ENCODE measurements at regions not wholly inside any gene's neighbourhood (a gene's known extent, or its start where the extent isn't known, plus 50 kb on each side); places are given as distances from the start of the nearest gene placed in this dataset.

DNA sequence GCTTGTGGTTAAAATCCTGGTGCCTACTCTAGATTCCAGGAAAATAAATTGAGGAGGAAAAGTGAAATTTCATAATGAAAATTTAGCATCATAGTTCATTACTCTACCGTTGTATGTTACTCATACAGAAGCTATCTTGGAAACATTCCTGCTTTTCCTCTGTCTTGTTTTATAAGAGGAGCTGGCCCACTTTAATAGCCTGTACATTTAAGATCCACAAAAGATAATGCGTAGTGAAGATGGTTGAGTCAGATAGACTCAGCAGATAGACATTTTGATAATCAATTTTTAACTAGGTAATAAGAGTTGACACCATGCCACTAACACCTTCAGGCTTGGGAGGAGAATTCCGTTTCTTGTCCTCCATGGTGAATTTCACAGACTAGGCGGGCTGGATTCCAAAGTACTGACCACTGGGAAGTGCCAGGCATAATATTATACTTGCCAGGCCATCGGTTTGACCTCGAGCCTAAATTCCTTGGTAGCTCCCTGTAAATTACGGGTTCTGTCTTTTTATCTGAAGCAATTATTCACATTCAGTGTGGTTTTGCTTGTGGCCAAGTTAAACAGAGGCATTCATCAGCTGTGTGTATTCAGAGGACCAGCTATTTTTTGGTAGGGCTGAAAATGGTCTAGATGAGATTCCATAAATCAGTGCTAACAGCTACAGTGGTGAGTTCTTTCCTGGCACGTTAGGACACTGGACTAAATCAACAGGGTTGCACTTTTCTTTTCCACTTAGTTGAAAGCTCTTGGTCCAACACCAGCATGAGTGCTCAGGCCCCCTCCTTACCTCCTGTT lies 111.9 kb upstream of the KAZN start:
- H3K4me3 ChIP-seq (replicated peaks; ENCODE audit: low read depth, low read length): no peak overlapping the region
- DNase-seq (ENCODE audit: extremely low read depth, insufficient read length): no peak

DNA sequence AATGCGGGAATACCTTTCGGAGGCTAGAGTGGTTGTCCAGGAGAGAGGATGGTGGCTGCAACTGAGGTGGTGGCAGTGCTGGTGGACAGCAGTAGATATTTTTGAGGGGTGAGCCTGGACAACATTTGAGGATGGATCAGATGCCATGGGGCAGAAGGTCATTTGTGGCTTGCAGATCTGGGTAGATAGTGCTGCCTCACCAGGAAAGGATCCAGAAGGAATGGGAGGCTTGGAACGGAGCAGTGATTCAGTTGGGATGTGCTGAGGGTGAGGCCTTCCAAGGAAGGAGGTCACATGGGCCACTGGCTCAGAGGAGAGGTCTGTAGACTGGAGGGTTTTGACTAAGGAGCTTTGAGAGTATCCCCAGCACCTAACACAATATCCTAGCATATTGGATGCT lies 110.8 kb upstream of the KAZN start:
- no peak overlapping the region for H3K4me3 ChIP-seq (replicated peaks; ENCODE audit: low read depth, low read length)
- TF ChIP-seq, protein P1, sequence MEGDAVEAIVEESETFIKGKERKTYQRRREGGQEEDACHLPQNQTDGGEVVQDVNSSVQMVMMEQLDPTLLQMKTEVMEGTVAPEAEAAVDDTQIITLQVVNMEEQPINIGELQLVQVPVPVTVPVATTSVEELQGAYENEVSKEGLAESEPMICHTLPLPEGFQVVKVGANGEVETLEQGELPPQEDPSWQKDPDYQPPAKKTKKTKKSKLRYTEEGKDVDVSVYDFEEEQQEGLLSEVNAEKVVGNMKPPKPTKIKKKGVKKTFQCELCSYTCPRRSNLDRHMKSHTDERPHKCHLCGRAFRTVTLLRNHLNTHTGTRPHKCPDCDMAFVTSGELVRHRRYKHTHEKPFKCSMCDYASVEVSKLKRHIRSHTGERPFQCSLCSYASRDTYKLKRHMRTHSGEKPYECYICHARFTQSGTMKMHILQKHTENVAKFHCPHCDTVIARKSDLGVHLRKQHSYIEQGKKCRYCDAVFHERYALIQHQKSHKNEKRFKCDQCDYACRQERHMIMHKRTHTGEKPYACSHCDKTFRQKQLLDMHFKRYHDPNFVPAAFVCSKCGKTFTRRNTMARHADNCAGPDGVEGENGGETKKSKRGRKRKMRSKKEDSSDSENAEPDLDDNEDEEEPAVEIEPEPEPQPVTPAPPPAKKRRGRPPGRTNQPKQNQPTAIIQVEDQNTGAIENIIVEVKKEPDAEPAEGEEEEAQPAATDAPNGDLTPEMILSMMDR (IDR thresholded peaks at IDR 0.05; ENCODE audit: insufficient read depth, low read length, poor library complexity, severe bottlenecking): no peak
- no peak for DNase-seq (ENCODE audit: extremely low read depth, insufficient read length)
- H3K27me3 ChIP-seq (replicated peaks; ENCODE audit: control insufficient read depth, insufficient read depth, low read length): no peaks in the 10 kb centered on the region
- no peaks in the 10 kb centered on the region for H3K36me3 ChIP-seq (ENCODE audit: control insufficient read depth, insufficient read depth, low read length)

More for the DNA sequence above, 111.9 kb upstream of the KAZN start:
- TF ChIP-seq, protein P1 (IDR thresholded peaks at IDR 0.05; ENCODE audit: insufficient read depth, low read length, poor library complexity, severe bottlenecking): no peak
- Histone ChIP-seq H3K36me3 (ENCODE audit: control insufficient read depth, insufficient read depth, low read length) (no peaks in the 10 kb centered on the region), H3K27me3 (replicated peaks; ENCODE audit: control insufficient read depth, insufficient read depth, low read length) (no peaks in the 10 kb centered on the region)

DNA sequence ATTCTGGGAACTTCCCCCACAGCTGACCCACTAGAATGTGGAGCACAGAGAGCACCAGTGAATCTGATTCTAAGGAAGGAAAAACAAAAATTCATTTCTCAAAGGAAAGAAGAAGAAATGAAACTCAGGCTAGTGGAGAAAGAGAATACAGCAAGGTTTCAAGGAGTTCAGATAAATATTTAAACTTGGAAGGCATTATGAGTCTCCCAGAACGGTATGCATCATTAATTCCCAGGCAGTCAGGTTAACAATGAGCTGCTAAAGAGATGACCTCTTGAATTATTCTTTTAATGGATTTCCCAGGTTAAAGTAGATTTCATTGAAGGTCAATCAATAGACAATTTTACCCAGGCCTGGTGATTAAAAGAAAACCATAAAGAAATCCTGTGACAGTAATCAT lies 103.6 kb upstream of the KAZN start:
- Histone ChIP-seq H3K4me3 (replicated peaks; ENCODE audit: low read depth, low read length) (no peak overlapping the region), H3K36me3 (ENCODE audit: control insufficient read depth, insufficient read depth, low read length) (no peaks in the 10 kb centered on the region), H3K27me3 (replicated peaks; ENCODE audit: control insufficient read depth, insufficient read depth, low read length) (no peaks in the 10 kb centered on the region)
- TF ChIP-seq, protein P1 (IDR thresholded peaks at IDR 0.05; ENCODE audit: insufficient read depth, low read length, poor library complexity, severe bottlenecking): no peak
- no peak for DNase-seq (ENCODE audit: extremely low read depth, insufficient read length)

DNA sequence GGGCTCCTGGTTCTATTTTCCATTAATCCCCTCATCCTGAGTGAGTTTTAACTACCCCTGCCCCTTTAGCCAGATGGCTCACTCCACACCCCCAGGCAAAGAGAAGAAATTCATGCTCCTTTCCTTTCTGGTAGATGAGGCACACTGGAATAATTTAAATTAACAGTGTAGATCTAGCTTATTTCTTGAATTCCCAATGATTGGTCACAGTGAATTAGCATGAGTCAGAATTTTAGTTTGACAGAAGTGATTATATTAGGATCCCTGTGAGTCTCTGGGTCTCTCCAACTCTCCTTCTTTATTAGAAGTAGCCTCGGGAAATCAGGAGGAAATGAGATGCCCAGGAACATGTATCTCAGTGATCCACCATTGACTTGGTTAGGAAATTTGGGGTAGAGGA lies 103.1 kb upstream of the KAZN start:
- Histone ChIP-seq H3K36me3 (ENCODE audit: control insufficient read depth, insufficient read depth, low read length) (no peaks in the 10 kb centered on the region), H3K27me3 (replicated peaks; ENCODE audit: control insufficient read depth, insufficient read depth, low read length) (no peaks in the 10 kb centered on the region), H3K4me3 (replicated peaks; ENCODE audit: low read depth, low read length) (no peak overlapping the region)
- no peak for DNase-seq (ENCODE audit: extremely low read depth, insufficient read length)
- TF ChIP-seq, protein P1 (IDR thresholded peaks at IDR 0.05; ENCODE audit: insufficient read depth, low read length, poor library complexity, severe bottlenecking): no peak

DNA sequence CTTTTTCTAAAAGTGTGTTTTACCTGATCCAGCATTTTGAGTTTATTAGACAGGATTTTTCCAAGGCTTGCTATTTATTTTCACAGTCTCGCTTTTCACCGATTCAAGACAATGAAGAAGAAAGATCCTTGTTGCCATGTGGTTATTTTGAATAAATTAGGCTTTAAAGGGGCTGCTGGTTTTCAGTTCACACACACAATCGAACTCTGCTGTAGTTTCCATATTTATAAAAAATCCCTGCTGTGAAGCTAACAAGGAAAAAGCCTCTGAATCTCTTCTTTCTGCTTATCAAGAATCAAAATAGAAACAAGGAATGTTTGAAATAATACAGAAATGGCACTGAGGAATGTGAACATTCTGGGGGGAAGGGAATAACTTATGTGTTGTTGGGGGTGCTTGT lies 102.5 kb upstream of the KAZN start:
- TF ChIP-seq, protein P1 (IDR thresholded peaks at IDR 0.05; ENCODE audit: insufficient read depth, low read length, poor library complexity, severe bottlenecking): no peak
- DNase-seq (ENCODE audit: extremely low read depth, insufficient read length): no peak
- Histone ChIP-seq H3K36me3 (ENCODE audit: control insufficient read depth, insufficient read depth, low read length) (no peaks in the 10 kb centered on the region), H3K27me3 (replicated peaks; ENCODE audit: control insufficient read depth, insufficient read depth, low read length) (no peaks in the 10 kb centered on the region), H3K4me3 (replicated peaks; ENCODE audit: low read depth, low read length) (no peak overlapping the region)
